ENCODE measurements at regions not wholly inside any gene's neighbourhood (a gene's known extent, or its start where the extent isn't known, plus 50 kb on each side); places are given as distances from the start of the nearest gene placed in this dataset.

- peak; percentile 34 for DNase-seq (ENCODE audit: low read depth)
Observed at GRCh38 chrX:9196961-9197640, 163.2 kb upstream of the FAM9B start.

- peak; percentile 15 for DNase-seq (ENCODE audit: low read depth)
Observed at GRCh38 chrX:9204560-9204959, 170.6 kb upstream of the FAM9B start.

- DNase-seq (ENCODE audit: low read depth): no peak
Observed at GRCh38 chrX:9205599-9206223, 171.8 kb upstream of the FAM9B start.

- DNase-seq (ENCODE audit: low read depth): peak; percentile 1
Observed at GRCh38 chrX:9207142-9207541, 173.2 kb upstream of the FAM9B start.

GRCh38 chrX:9211269-9211668 lies 177.3 kb upstream of the FAM9B start:
- DNase-seq (ENCODE audit: low read depth): no peak

- no peak for DNase-seq (ENCODE audit: low read depth)
Observed at GRCh38 chrX:9221781-9222180, 187.9 kb upstream of the FAM9B start.

GRCh38 chrX:9222299-9222698 lies 188.4 kb upstream of the FAM9B start:
- DNase-seq (ENCODE audit: low read depth): no peak

GRCh38 chrX:9227276-9227675 lies 193.3 kb upstream of the FAM9B start:
- no peak for DNase-seq (ENCODE audit: low read depth)

GRCh38 chrX:9231491-9231890 lies 197.6 kb upstream of the FAM9B start:
- DNase-seq (ENCODE audit: low read depth): peak; percentile 24

GRCh38 chrX:9233141-9233540 lies 199.2 kb upstream of the FAM9B start:
- no peak for DNase-seq (ENCODE audit: low read depth)

GRCh38 chrX:9234315-9234714 lies 200.4 kb upstream of the FAM9B start:
- no peak for DNase-seq (ENCODE audit: low read depth)

GRCh38 chrX:9235722-9236121 lies 201.8 kb upstream of the FAM9B start:
- DNase-seq (ENCODE audit: low read depth): no peak

- DNase-seq (ENCODE audit: low read depth): no peak
Observed at GRCh38 chrX:9240956-9241355, 207.0 kb upstream of the FAM9B start.

- DNase-seq (ENCODE audit: low read depth): no peak
Observed at GRCh38 chrX:9241427-9241826, 207.5 kb upstream of the FAM9B start.

GRCh38 chrX:9249051-9249846 lies 215.3 kb upstream of the FAM9B start:
- no peak for DNase-seq (ENCODE audit: low read depth)

- no peak for DNase-seq (ENCODE audit: low read depth)
Observed at GRCh38 chrX:9252182-9252581, 212.7 kb upstream of the TBL1X start.

GRCh38 chrX:9253211-9253610 lies 211.6 kb upstream of the TBL1X start:
- DNase-seq (ENCODE audit: low read depth): no peak

GRCh38 chrX:9257718-9258420 lies 207.0 kb upstream of the TBL1X start:
- DNase-seq (ENCODE audit: low read depth): no peak

- no peak for DNase-seq (ENCODE audit: low read depth)
Observed at GRCh38 chrX:9258421-9259104, 206.3 kb upstream of the TBL1X start.

GRCh38 chrX:9260603-9261002 lies 204.3 kb upstream of the TBL1X start:
- DNase-seq (ENCODE audit: low read depth): no peak

- no peak for DNase-seq (ENCODE audit: low read depth)
Observed at GRCh38 chrX:9267415-9267814, 197.4 kb upstream of the TBL1X start.

- DNase-seq (ENCODE audit: low read depth): no peak
Observed at GRCh38 chrX:9269134-9269533, 195.7 kb upstream of the TBL1X start.
